Keratinocyte (primary cell): ENCODE measurements at regions not wholly inside any gene's neighbourhood (a gene's known extent, or its start where the extent isn't known, plus 50 kb on each side); places are given as distances from the start of the nearest gene placed in this dataset.

Experiments
- DNase-seq: peaks from one replicate; pipeline ENCODE4 v3.0.0-alpha.2; 2011; ENCODE audit warnings: low read depth, missing footprints, low spot score
- FAIRE-seq: peaks from 2 replicates; lab custom pipeline; 2011; peaks lifted over from hg19 to GRCh38; lab: Jason Lieb, UNC
- H2AFZ ChIP-seq: 2 replicates; pipeline ENCODE4 v1.6.0; 2012; ENCODE audit warnings: low read length, control low read depth, inconsistent platforms; ENCODE audit not compliant: control insufficient read depth
- H3K27ac ChIP-seq: 2 replicates; pipeline ENCODE4 v1.5.1; 2011; ENCODE audit warnings: low read length; ENCODE audit not compliant: control insufficient read depth, insufficient read depth
- H3K27me3 ChIP-seq: 3 replicates; pipeline ENCODE4 v1.6.0; 2011; ENCODE audit warnings: low read length; ENCODE audit not compliant: control insufficient read depth, insufficient read depth; ENCODE audit errors: extremely low read depth
- H3K36me3 ChIP-seq, 2 experiments: 2 replicates in 1 of 2; 3 replicates in 1 of 2; pipeline ENCODE4 v1.5.1; 2011; ENCODE audit warnings: low read length in 2 of 2, mild to moderate bottlenecking in 1 of 2; ENCODE audit not compliant: control insufficient read depth in 2 of 2, insufficient read depth in 2 of 2; ENCODE audit errors: extremely low read depth in 1 of 2
- H3K4me1 ChIP-seq: 3 replicates; pipeline ENCODE4 v1.5.1; 2011; ENCODE audit warnings: low read length; ENCODE audit not compliant: control insufficient read depth, insufficient read depth; ENCODE audit errors: extremely low read depth
- H3K4me2 ChIP-seq: 3 replicates; pipeline ENCODE4 v1.6.0; 2011; ENCODE audit warnings: low read depth, low read length; ENCODE audit not compliant: control insufficient read depth, insufficient read depth; ENCODE audit errors: extremely low read depth
- H3K4me3 ChIP-seq, 3 experiments: fragments of 200-600 bp in 1 of 3; sonication (generic) in 1 of 3; 2 replicates in 2 of 3; 3 replicates in 1 of 3; pipeline ENCODE4 v1.5.1; 2011 to 2016; ENCODE audit warnings: low read length in 3 of 3, mild to moderate bottlenecking in 3 of 3, control low read depth in 2 of 3, inconsistent platforms in 1 of 3, low read depth in 1 of 3, mixed read lengths in 1 of 3, mixed run types in 1 of 3, moderate library complexity in 1 of 3; ENCODE audit not compliant: control insufficient read depth in 2 of 3, insufficient read depth in 2 of 3; ENCODE audit errors: extremely low read depth in 1 of 3
- H3K79me2 ChIP-seq: 2 replicates; pipeline ENCODE4 v1.6.0; 2012; ENCODE audit warnings: low read length; ENCODE audit not compliant: control insufficient read depth, insufficient read depth
- H3K9ac ChIP-seq: 3 replicates; pipeline ENCODE4 v1.6.0; 2011; ENCODE audit warnings: low read length; ENCODE audit not compliant: control insufficient read depth, insufficient read depth; ENCODE audit errors: extremely low read depth
- H3K9me1 ChIP-seq: 3 replicates; pipeline ENCODE4 v1.6.0; 2011; ENCODE audit warnings: low read length; ENCODE audit not compliant: control insufficient read depth, insufficient read depth; ENCODE audit errors: extremely low read depth
- H3K9me3 ChIP-seq: 2 replicates; pipeline ENCODE4 v1.5.1; 2012; ENCODE audit warnings: low read depth, low read length; ENCODE audit not compliant: control insufficient read depth
- H4K20me1 ChIP-seq: 3 replicates; pipeline ENCODE4 v1.6.0; 2011; ENCODE audit warnings: low read length; ENCODE audit not compliant: control insufficient read depth, insufficient read depth; ENCODE audit errors: extremely low read depth
- EZH2 ChIP-seq: IDR thresholded peaks from one replicate; pipeline ENCODE4 v1.6.1; 2012; ENCODE audit warnings: inconsistent platforms, mild to moderate bottlenecking, low read length, moderate library complexity
- dilution Hi-C: fragments of 300-500 bp; cut with MboI; formaldehyde crosslinking; loops from one replicate; pipeline ENCODE4 v1.7.0; 2020; ENCODE audit warnings: low sequenced_read_pairs; ENCODE audit not compliant: extremely low pct_ligation_motif_present
- TF ChIP-seq, protein P1 (sequence below), 3 experiments: IDR thresholded peaks in 1 of 3; conservative IDR thresholded peaks in 1 of 3; optimal IDR thresholded peaks in 1 of 3; 2 replicates in 2 of 3; 3 replicates in 1 of 3; pipeline versions ENCODE3 to v1.5.1; 2011; ENCODE audit warnings: low read length in 3 of 3, mild to moderate bottlenecking in 3 of 3, moderate library complexity in 2 of 3, control low read depth in 1 of 3, inconsistent platforms in 1 of 3; ENCODE audit not compliant: insufficient read depth in 2 of 3; ENCODE audit errors: extremely low read depth in 1 of 3

DNA sequence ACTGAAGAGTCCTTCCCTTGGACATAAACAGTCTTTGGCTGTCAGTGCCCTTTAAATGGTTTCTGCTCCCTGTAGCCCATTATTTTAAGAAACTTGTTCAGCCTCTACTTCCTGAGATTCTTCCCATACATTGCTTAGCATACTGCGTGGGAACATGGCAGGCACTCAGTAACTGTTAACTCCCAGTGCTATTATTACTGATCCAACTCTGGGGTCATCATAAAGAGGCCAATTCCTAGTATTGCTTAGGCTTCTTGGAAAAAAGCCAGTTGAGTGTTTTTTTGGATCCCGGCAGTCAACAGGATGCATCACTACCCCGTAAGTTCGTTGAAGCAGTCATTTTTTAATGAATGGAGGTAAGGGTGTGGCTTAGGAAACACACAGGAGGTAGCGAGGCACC lies 206.2 kb upstream of the ADAMTS9 start:
- no peak for DNase-seq
- H3K79me2 ChIP-seq: no peaks in the 10 kb centered on the region
- TF ChIP-seq, protein P1, sequence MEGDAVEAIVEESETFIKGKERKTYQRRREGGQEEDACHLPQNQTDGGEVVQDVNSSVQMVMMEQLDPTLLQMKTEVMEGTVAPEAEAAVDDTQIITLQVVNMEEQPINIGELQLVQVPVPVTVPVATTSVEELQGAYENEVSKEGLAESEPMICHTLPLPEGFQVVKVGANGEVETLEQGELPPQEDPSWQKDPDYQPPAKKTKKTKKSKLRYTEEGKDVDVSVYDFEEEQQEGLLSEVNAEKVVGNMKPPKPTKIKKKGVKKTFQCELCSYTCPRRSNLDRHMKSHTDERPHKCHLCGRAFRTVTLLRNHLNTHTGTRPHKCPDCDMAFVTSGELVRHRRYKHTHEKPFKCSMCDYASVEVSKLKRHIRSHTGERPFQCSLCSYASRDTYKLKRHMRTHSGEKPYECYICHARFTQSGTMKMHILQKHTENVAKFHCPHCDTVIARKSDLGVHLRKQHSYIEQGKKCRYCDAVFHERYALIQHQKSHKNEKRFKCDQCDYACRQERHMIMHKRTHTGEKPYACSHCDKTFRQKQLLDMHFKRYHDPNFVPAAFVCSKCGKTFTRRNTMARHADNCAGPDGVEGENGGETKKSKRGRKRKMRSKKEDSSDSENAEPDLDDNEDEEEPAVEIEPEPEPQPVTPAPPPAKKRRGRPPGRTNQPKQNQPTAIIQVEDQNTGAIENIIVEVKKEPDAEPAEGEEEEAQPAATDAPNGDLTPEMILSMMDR (optimal IDR thresholded peaks at IDR 0.05 in 1 of 3, IDR thresholded peaks at IDR 0.05 in 1 of 3, conservative IDR thresholded peaks at IDR 0.05 in 1 of 3; ENCODE audit: extremely low read depth in 1 of 3, insufficient read depth in 2 of 3, low read length in 3 of 3): no peak
- TF ChIP-seq EZH2: no peak
- H3K36me3 ChIP-seq: no peaks in the 10 kb centered on the region
- dilution Hi-C loops: no loop called here
- FAIRE-seq: no peak
- no peak overlapping the region for H3K4me3 ChIP-seq
- no peaks in the 10 kb centered on the region for H4K20me1 ChIP-seq
- H3K4me1 ChIP-seq: peaks cover 3% of the 10 kb centered on the region
- H3K27ac ChIP-seq: no peak overlapping the region
- H2AFZ ChIP-seq: no peak overlapping the region
- H3K4me2 ChIP-seq: no peak overlapping the region
- no peaks in the 10 kb centered on the region for H3K9me3 ChIP-seq
- no peaks in the 10 kb centered on the region for H3K9me1 ChIP-seq
- H3K27me3 ChIP-seq: no peaks in the 10 kb centered on the region
- H3K9ac ChIP-seq: no peak overlapping the region

DNA sequence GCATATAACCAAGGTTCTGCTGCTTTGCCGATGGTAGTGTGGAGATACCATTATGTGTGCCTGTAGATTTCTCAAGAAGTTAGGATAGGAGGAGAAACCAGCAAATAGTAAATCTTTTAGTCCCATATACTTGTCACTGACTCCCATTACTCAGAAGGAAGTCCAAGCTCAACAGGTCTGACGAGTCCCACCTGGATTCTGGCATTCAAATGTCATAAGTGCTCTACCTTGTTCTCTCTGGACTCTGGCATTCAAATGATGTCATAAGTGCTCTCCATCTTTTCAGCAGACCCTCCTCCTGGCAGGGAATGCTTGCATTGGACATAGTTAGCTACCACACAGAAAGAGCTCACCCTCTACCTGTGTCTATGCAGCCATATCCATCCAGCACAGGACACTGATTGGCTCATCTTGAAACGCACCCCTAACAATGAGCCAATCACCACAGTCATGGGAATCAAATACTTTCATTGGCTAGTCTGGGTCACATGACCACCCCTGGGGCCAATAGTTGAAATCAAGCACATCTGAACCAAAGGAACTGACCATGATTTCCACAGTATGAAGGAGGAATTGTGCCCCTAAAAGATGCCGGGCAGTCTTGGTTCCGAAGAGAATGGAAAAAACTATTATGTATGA lies 205.0 kb upstream of the ADAMTS9 start:
- H3K4me2 ChIP-seq: no peak overlapping the region
- no peaks in the 10 kb centered on the region for H3K4me1 ChIP-seq
- no peak overlapping the region for H3K27ac ChIP-seq
- no peaks in the 10 kb centered on the region for H3K36me3 ChIP-seq
- no peaks in the 10 kb centered on the region for H3K9me3 ChIP-seq
- no peak overlapping the region for H3K4me3 ChIP-seq
- FAIRE-seq: no peak
- H2AFZ ChIP-seq: no peak overlapping the region
- DNase-seq: no peak
- H3K79me2 ChIP-seq: no peaks in the 10 kb centered on the region
- no peaks in the 10 kb centered on the region for H3K27me3 ChIP-seq
- no peaks in the 10 kb centered on the region for H3K9me1 ChIP-seq
- dilution Hi-C loops: no loop called here
- H3K9ac ChIP-seq: no peak overlapping the region
- H4K20me1 ChIP-seq: no peaks in the 10 kb centered on the region
- TF ChIP-seq, protein P1 (optimal IDR thresholded peaks at IDR 0.05 in 1 of 3, IDR thresholded peaks at IDR 0.05 in 1 of 3, conservative IDR thresholded peaks at IDR 0.05 in 1 of 3; ENCODE audit: extremely low read depth in 1 of 3, insufficient read depth in 2 of 3, low read length in 3 of 3): no peak
- no peak for TF ChIP-seq EZH2
